NT2/D1 (cell line): ENCODE measurements at regions not wholly inside any gene's neighbourhood (a gene's known extent, or its start where the extent isn't known, plus 50 kb on each side); places are given as distances from the start of the nearest gene placed in this dataset.

Experiments
- SUZ12 ChIP-seq: IDR thresholded peaks from 2 replicates; pipeline ENCODE4 v1.6.1; 2011; ENCODE audit not compliant: insufficient read length, insufficient read depth; ENCODE audit errors: extremely low read depth
- YY1 ChIP-seq: IDR thresholded peaks from 2 replicates; pipeline ENCODE4 v1.6.1; 2011; ENCODE audit not compliant: insufficient read length, insufficient read depth
- ZNF274 ChIP-seq: IDR thresholded peaks from 2 replicates; pipeline ENCODE4 v1.6.1; 2011; ENCODE audit warnings: mild to moderate bottlenecking, low read depth, low read length

DNA sequence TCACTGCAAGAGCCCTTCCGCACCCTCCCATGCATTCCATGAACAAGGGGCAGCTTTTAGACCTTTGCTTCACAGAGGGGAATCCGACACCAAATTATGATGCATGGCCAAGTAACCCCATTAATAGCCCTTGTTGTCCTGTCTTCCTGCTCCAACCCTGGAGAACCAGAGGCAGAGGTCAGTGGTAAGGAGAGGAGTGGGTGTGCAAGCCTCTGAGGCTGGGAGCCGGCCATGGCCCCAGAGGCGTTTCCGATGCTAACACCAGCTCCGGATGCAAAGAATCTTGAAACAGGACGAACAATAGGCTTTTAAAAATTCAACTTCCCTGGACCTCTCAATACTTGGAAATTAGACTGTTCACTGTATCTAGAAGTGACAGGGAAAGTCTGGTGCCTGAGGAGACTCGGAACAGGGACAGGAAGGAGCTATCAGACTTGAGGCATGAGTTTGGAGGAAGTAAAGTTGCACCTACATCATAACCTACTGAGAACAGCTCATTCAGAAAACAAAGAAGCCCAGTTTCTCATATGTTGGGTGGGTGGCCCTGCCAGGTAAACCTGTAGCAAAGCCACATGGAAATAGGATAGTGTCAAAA is 101.2 kb upstream of the ERG start:
- TF ChIP-seq SUZ12 = no peak
- no peak for TF ChIP-seq ZNF274
- no peak for TF ChIP-seq YY1
